ENCODE measurements at regions not wholly inside any gene's neighbourhood (a gene's known extent, or its start where the extent isn't known, plus 50 kb on each side); places are given as distances from the start of the nearest gene placed in this dataset.
"Not testable (repeated sequence)": the region's sequence is repeated elsewhere in the genome, so short reads cannot be mapped to it uniquely, and the experiment has no call there.

DNA sequence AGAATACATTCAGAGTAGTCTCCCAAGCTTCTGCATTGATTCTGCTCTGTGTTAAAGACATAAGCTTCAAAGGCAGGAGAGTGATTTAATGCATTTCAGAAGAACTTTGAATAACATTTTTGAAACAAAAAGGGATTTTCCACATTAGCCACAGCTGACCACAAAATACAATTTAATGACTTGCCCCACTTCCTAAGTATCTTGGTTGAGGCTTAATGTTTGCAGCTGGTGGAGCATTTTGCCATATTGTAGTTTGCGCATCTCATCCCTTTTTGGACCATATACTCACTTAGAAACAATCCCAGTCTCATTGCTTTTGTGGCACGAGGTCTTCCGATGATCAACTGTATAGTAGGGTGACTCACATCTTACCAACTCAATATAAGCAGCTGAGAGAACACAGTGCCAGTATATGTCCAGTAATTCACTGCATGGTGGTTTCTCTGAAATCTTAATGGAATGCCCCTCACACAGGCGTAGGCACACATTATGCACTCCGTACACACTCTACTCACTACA is 455.8 kb upstream of the PTGER4 start:
- DNase-seq (ENCODE audit: low read depth in 2 of 2) = peak in 1 of 2 donors; percentile 26

DNA sequence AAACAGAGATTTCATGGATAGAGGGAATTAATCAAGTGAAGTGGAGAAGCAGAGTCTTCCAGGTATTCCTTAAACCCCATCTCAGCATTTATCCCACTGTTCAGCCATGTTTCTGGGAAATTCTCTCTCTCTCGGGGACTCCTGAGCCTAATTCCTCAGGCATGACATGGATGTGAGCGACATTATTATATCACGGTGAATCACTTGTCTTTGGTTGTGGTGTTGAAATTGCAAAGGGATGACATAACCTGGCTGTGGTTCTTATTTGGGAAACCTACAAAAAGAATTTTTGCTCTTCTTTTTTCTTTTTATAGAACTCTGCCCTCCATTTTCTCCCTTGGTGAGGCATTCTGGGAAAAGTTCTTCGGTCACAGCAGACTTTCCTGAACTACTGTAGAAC is 457.9 kb upstream of the PTGER4 start:
- DNase-seq (ENCODE audit: low read depth in 2 of 2) = no peak

DNA sequence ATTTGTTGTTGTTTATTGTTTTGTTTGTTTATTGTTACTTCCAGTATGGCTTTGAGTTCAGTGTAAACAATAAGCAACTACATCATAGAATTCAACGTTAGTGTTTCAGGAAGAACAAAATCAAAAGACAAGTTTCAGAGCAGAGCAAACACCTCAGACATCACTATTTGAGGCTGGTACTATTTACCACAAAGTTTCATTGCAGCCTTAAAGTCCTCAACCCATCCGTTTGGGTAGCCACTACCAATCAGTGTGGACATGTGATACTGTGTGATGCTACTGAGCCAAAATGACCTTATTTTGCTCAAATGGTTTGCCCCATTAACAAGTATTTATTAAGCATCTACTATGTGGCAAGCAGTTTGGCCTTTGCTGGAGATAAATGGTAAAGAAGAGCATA is 458.5 kb upstream of the PTGER4 start:
- no peak for DNase-seq (ENCODE audit: low read depth in 2 of 2)

DNA sequence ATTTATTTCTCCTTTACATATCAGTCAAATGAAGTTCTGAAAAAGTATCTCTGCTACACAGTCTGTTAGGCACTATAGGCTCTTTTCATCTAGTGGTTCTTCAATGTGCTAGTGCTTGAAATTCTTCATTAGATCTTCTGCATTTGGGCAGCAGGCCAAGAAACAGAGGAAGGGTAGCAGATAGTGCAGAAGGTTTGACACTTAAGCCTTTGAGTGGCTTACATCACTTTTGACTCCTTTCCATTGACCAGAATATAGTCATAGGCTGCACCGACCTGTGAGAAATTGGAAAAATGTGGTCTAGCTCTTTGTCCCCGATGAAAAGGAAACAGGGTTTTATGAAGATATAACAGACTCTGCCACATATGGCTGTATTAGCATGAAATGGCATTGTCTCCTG is 459.5 kb upstream of the PTGER4 start:
- no peak for DNase-seq (ENCODE audit: low read depth in 2 of 2)

DNA sequence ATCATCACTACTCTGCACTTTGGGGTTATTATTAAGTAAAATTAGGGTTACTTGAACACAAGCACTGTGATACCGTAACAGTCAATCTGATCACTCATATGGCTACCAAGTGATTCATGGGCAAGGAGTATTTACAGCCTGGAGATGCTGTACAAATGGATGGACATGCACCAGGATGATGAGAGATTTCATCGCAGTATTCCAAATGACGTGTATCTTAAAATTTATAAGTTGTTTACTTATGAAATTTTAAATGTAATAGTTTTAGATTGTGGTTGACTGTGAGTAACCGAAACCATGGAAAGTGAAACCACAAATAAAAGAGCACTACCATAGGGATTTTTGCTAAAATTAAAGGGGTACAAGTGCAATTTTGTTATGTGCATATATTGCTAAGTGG is 462.2 kb upstream of the PTGER4 start:
- no peak for DNase-seq (ENCODE audit: low read depth in 2 of 2)

DNA sequence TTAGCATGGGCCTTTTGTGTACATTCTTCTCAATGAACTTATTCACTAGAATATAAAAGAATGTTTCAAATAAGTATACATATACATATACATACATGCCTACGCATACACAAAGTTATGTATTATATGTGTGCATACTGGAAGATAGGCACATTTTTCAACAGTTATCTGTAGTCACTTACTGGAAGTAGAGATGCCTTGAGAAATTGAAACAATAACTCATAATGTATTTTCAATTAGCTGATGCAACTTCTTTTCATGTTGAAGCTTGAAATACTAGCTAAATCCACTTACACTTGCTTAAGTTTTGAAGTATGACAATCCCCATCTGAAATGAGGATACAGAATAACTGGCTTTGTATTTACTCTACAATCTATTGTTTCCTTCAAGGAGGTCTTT is 469.0 kb upstream of the PTGER4 start:
- DNase-seq (ENCODE audit: low read depth in 2 of 2) = no peak

DNA sequence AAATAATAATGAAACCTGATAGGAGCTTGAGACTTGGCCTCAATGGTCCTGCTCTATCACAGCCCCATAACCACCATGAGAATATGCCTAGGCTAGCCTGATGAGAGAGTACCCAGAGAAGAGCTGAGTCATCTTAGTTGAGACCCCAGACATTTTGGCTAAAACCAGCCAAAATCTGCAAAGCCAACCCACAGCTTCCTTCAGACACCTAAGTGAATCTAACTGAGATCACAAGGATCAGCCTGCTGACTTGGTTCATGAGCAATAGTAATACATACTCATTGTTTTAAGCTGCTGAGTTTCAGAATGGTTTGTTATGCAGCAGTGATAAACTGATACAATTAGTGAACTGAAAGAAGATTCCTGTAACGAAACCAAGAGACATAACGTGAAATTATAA is 473.7 kb upstream of the PTGER4 start:
- DNase-seq (ENCODE audit: low read depth in 2 of 2) = no peak

DNA sequence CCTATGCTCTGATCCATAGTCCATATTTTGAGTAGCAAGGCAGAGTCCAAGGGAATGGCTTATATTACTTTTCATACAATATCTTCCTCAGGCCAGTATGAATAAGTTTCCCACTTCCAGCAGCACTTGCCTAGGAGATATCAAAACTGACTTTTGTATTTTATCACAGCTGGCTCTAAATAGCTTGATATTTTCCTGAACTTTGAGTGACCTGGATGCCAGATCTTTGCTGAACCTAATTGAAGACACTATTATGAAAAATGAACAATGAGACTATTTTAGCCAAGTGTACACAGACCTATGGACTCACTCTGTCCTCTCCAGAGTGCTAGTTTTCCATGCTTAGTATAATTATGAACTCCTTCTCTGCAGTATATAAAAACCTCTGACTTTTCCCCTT is 475.6 kb upstream of the PTGER4 start:
- no peak for DNase-seq (ENCODE audit: low read depth in 2 of 2)

DNA sequence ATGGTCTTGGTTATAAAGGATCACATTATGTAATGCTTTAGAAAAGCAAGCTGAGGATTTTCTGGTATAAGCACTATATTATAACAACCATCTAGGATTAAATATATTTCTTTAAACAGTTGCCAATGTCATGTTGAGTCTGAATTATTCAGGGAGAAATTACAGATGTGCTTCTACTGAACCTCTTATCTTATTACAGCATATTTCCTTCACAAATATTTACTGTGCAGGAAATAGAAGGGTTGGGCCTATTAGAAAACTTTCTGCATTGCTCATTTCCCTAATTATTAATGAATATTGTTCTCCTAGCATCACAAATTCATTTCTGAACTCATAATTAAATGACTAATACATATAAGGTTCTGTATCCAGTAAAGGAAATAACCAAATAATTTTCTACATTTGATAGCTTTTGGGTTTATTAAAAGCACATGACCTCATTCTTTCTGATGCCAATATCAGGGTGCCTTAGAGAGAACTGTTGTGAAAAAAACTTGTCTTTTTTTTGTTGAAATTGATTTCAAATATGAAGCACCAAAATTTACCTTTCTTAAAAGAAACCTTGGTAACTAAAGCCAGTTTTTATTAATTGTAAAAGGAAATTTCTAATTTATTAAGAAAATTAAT is 476.8 kb upstream of the PTGER4 start:
- no peak for DNase-seq (ENCODE audit: low read depth in 2 of 2)

DNA sequence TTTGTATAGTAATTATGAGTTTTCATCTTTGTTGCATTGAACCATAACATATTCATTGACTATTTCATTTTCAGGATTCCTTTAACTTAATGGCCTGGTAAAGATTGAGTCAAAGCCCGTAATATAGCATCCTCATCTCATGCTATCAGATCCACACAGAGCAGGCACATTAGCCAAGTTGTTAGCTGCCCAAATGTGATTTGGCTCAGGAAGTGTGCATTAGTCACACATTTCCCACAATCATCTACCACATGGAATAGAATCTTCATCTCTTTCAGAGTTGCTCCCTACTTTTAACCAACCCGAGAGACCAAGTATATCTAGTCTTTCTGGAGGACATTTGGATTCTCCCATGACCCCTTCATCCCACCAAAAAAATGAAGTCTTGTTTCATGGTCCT is 481.0 kb upstream of the PTGER4 start:
- DNase-seq (ENCODE audit: low read depth in 2 of 2) = no peak

DNA sequence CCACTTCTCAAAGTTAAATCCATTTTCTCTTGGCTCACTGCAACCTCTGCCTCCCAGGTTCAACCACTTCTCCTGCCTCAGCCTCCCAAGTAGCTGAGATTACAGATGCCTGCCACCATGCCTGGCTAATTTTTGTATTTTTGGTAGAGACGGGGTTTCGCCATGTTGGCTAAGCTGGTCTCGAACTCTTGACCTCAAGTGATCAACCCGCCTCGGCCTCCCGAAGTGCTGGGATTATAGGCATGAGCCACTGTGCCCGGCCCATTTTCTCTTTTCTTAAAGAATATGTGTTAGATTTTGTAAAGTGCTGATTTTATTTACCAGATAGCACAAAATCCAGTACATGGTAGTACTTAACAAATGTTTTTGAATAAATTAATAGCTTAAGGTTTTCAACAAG is 484.1 kb upstream of the PTGER4 start:
- not testable (repeated sequence) for DNase-seq (ENCODE audit: low read depth in 2 of 2)

DNA sequence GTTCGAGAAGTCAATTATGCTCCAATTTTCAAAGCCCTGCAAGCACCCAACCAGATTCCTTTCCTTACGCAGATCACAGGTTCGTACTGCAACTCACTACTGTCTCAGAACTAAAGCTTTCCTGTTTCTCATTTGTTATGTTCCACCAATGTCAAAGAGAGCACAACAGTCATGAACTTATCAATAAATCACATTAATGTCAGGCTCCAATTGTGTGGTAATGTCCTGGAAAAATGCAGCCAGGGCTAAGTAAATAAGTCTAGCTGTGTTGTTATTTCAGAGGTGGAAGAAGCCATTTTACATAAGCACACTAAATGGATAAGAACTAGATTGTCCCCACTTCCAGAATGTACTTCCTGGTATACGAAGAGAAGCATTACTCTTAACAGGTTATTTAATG is 488.6 kb upstream of the PTGER4 start:
- no peak for DNase-seq (ENCODE audit: low read depth in 2 of 2)

DNA sequence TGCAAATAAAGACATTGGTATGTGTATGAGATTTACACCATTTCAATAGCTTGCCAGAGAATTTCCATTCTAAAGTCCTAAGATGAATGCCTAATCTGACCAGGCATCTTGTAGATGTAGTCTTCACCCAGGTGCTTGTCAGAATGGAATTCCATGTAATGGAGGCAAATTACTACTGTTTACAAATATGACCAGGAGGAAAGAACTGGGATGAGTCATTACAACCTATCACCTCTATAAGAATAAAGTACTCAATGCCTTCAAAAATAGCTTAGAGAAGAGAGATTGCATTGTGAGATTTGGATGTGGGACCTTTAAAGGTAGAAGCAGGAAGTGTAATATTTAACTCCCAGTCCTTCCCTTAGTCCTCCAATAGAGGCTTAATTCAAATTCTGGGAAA is 507.0 kb upstream of the PTGER4 start:
- DNase-seq (ENCODE audit: low read depth in 2 of 2) = no peak

DNA sequence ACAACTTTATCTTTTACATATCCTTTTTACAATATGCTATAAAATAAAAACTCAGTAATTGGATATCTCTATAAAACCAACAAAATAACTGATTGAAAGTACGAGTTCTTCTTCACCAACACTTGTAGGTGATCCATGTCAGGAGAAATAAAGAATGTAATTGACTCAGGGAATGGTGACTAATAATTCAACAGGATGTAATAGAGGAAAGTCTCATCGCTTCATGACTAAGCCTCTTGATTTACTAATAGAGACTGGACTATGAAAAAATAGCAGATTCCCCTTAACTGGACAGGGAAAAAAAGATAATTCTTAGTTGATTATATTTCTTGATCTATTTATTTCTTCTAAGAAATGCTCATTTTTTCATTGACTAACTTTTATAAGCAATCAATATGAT is 507.7 kb upstream of the PTGER4 start:
- DNase-seq (ENCODE audit: low read depth in 2 of 2) = no peak

DNA sequence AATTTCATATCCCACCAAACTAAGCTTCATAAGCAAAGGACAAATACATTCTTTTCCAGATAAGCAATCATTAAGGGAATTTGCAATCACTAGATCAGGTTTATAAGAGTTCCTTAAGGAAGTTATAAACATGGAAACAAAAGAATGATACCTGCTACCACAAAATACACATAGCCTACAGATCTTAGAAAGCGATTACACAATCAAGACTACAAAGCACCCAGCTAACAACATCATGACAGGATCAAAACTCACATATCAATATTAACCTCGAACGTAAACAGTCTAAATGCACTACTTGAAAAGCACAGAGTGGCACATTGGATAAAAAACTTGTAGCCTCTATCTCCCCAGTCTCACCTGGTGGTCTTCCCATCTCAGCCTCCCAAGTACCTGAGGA is 512.4 kb upstream of the PTGER4 start:
- no peak for DNase-seq (ENCODE audit: low read depth in 2 of 2)

DNA sequence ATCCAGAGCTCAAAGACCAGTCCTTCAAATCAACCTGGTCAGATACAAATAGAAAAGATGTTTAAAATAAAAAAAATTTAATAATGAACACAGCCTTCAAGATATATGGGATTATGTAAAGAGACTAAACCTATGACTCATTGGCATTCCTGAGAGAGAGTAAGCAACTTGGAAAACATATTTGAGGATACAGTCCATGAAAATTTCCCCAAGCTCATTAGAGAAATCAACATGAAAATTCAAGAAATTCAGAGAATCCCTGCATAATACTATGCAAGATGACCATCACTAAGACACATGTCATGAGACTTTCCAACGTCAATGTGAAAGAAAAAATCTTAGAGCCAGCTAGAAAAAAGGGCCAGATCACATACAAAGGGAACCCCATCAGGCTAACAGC is 512.9 kb upstream of the PTGER4 start:
- no peak for DNase-seq (ENCODE audit: low read depth in 2 of 2)

DNA sequence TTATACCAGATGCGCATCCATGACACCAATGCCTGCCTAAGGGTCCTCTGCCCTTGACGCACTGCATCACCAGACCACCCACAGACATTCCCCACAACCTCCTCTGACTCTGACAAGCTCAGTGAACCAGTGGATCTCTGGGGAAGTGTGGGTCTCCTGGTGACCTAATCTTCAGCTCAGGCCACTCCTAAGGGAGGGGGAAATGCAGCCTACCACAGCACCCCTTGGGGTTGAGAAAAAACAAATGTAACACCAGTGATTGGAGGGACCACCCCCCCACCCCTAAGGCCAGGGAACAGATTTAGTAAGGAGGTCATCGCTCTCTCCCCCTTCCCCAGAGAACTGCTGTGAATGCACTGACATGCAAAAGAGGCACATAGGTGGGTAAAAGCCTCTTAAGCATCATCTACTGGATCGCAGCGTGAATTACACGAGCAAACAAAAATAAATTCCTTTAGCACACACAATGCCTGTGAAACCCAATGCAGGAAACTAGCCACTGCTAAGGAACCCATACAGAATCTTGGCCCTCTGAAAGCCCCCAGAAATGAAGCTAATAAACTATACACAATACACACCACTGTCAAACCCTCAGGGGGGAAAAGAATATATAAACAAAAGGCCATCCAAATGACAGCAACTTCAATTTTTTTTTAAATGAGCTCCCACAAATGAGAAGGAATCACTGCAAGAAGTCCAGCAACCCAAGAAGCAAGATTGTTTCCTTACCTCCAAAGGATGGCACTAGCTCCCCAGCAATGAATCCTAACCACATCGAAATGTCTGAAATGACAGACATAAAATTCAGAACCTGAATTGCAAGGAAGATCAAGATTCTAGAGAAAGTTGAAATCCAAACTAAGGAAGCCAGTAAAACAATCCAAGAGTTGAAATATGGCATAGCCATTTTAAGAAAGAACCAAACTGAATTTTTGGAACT is 513.7 kb upstream of the PTGER4 start:
- no peak for DNase-seq (ENCODE audit: low read depth in 2 of 2)

DNA sequence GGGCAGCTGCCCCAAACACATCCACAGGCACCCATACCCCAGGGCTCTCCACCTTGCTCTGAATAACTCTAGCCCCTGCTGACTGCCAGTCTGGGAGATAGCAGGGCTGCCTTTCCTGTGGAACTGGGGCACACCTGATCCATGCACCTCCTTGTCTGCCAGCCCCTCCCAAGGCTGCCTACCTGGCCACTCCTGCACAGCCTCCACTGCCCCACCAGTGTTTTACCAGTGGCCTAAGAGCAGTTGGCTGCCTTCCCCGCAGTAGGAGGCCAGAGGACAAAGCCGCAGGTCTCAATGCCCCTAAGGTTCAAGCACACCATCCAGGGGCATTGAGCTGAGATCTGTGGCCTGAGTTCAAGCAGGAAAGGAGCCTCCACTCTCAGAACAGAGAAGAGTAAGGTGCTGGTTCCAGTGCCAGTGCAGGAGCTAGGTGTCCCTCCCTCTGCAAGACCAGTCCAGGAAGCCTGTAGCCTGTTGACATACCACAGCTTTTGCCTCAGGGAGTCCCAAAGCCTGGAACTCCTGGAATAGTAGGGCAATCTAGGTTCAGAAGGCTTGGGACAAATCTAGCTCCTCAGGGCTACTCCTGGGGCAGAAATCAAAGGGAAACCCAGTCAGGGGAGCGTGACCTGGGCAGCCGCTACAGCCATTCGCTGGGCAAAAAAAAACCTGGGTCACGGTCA is 514.5 kb upstream of the PTGER4 start:
- DNase-seq (ENCODE audit: low read depth in 2 of 2) = no peak

DNA sequence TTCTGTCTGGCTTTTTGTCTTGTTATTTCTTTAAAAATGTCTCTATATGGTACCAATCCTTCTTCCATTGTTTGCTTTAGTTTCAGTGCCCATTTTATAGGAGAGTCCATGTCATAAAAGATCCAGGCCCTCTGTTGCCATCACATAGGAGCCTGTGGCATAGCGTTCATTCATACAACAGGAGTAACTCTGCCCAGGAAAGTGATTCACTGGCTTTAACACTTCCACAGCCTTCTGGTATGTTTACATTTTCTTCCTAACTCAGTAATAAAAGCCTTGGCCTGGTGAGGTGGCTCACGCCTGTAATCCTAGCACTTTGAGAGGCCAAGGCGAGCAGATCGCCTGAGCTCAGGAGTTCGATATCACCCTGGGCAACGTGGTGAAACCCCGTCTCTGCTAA is 519.3 kb upstream of the PTGER4 start:
- no peak for DNase-seq (ENCODE audit: low read depth in 2 of 2)

DNA sequence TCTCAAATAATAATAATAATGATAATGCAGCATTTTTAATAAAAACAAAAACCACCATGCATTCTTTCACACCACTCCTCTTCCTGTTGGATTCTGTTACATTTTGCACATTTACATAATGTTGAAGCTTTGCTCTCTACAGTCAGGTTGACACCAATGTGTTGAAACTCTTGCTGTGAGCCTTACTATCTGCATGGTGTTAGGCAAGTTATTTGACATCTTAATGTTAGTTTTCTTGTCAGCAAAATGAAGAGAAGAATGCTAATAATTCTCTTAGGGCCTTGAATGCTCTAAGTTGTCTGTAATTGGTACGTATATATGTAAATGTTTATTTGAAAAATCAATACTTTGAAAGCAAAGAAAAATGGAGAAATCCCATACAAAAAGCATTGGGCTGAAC is 525.5 kb upstream of the PTGER4 start:
- no peak for DNase-seq (ENCODE audit: low read depth in 2 of 2)

DNA sequence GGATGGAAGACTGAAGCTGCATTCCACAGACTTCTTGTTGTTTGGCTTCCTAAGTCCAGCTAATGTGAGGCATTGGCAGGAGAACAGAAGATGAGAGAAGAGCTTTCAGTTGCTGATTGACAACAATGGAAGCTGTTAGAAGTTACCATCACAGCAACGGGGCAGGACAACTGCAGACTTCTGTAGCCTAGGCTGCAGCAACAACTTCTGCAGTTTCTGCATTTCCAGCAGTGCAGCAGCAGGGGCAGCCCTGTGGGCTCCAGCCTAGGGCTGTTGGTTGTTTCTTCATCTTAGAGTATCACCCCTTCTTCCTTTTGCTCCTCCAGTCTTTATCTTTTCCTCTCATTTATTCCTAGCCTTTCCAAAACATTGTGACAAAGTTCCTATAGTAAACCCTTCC is 528.8 kb upstream of the PTGER4 start:
- DNase-seq (ENCODE audit: low read depth in 2 of 2) = no peak

DNA sequence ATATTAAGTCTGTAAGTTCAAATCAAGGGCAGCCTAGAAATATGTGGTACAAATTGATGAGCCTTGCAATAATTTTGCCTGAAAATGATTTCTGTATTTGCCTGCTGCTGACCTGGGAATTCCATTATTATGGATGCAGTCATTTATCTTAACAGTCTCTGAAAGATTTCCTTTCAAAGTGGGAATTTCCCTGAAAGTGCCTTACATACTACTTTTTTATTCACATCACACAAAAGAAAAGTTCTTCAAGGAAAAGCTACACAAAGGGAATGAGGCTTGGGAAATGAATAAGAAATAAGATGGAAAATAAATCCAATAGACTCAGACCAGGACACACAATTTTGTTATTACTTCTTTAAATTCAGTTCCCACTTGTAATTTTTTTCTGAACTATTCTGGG is 537.8 kb upstream of the PTGER4 start:
- no peak for DNase-seq (ENCODE audit: low read depth in 2 of 2)

DNA sequence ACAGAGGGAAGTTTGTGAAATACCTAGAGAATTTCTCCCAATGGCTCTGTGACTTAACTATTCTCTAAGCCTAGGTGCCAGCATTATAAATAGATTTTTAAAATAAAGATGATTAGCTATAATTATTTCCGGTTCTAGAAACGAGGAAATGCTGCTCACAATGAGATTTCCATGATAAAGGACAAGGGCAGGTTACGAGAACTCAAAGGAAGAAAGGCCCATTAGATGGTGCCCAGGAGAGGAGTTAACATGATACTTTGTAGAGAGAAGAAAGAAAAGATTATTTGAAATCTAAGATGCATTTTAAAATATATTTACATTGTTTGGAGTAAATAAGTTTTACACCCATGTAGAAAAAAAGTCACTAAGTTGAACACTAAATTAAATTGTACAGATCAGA is 538.3 kb upstream of the PTGER4 start:
- no peak for DNase-seq (ENCODE audit: low read depth in 2 of 2)
